Liver (tissue), 8 donors: ENCODE measurements at regions not wholly inside any gene's neighbourhood (a gene's known extent, or its start where the extent isn't known, plus 50 kb on each side); places are given as distances from the start of the nearest gene placed in this dataset.

Experiments used
- DNase-seq: peaks from one replicate; pipeline ENCODE4 v3.0.0-alpha.2; 2017; ENCODE audit warnings: low spot score
- H3K27ac ChIP-seq, 2 donors: one replicate each; pipeline ENCODE4 v1.7.0; 2013; ENCODE audit warnings: inconsistent platforms in 2 of 2, low read length in 2 of 2, control low read depth in 1 of 2, low read depth in 1 of 2, mild to moderate bottlenecking in 1 of 2
- H3K27me3 ChIP-seq, 4 donors: one replicate each; pipeline versions ENCODE4 v1.6.1 to v1.7.0; 2013; ENCODE audit warnings: low read length in 3 of 4, inconsistent platforms in 1 of 4, mild to moderate bottlenecking in 1 of 4, moderate library complexity in 1 of 4; ENCODE audit not compliant: control insufficient read depth in 4 of 4, insufficient read depth in 4 of 4
- H3K36me3 ChIP-seq, 4 donors: one replicate each; pipeline versions ENCODE4 v1.6.1 to v1.7.0; 2013; ENCODE audit warnings: low read length in 3 of 4, mild to moderate bottlenecking in 3 of 4, low read depth in 1 of 4, moderate library complexity in 1 of 4; ENCODE audit not compliant: control insufficient read depth in 4 of 4, insufficient read depth in 3 of 4
- H3K4me1 ChIP-seq, 4 donors: one replicate each; pipeline versions ENCODE4 v1.6.1 to v1.7.0; 2013; ENCODE audit warnings: low read length in 3 of 4, mild to moderate bottlenecking in 3 of 4, moderate library complexity in 1 of 4; ENCODE audit not compliant: control insufficient read depth in 4 of 4, insufficient read depth in 4 of 4
- H3K4me3 ChIP-seq, 3 donors: one replicate each; pipeline versions ENCODE4 v1.6.1 to v1.7.0; 2013; ENCODE audit warnings: low read length in 3 of 3, control low read depth in 1 of 3, low read depth in 1 of 3, mild to moderate bottlenecking in 1 of 3
- H3K9ac ChIP-seq, 2 donors: one replicate each; pipeline ENCODE4 v1.7.0; 2013; ENCODE audit warnings: low read length in 2 of 2, mild to moderate bottlenecking in 2 of 2, moderate library complexity in 2 of 2, control low read depth in 1 of 2, low read depth in 1 of 2
- H3K9me3 ChIP-seq, 4 donors: one replicate each; pipeline versions ENCODE4 v1.6.1 to v1.7.0; 2013; ENCODE audit warnings: low read length in 3 of 4; ENCODE audit not compliant: control insufficient read depth in 4 of 4
- EGR1 ChIP-seq, 2 donors: IDR thresholded peaks; 2 replicates each; pipeline ENCODE4 v1.6.1; 2016 to 2018; ENCODE audit warnings: antibody characterized with exemption in 2 of 2, low read depth in 2 of 2
- FOXA1 ChIP-seq: IDR thresholded peaks from 2 replicates; pipeline ENCODE4 v1.6.1; 2016; ENCODE audit warnings: antibody characterized with exemption
- FOXA2 ChIP-seq: IDR thresholded peaks from 2 replicates; pipeline ENCODE4 v1.6.1; 2016; ENCODE audit warnings: antibody characterized with exemption
- HNF4A ChIP-seq, 2 donors: conservative IDR thresholded peaks; 2 replicates each; pipeline ENCODE4 v1.6.1; 2016; ENCODE audit warnings: antibody characterized with exemption in 2 of 2, mild to moderate bottlenecking in 2 of 2
- HNF4G ChIP-seq: IDR thresholded peaks from 2 replicates; pipeline ENCODE4 v1.6.1; 2016; ENCODE audit warnings: antibody characterized with exemption
- JUND ChIP-seq, 2 donors: IDR thresholded peaks; 2 replicates each; pipeline ENCODE4 v1.6.1; 2016; ENCODE audit warnings: antibody characterized with exemption in 2 of 2
- NR2F2 ChIP-seq: IDR thresholded peaks from 2 replicates; pipeline ENCODE4 v1.6.1; 2016; ENCODE audit warnings: antibody characterized with exemption
- RAD21 ChIP-seq, 2 donors: IDR thresholded peaks; 2 replicates each; pipeline ENCODE4 v1.6.1; 2016; ENCODE audit warnings: antibody characterized with exemption in 2 of 2, mild to moderate bottlenecking in 2 of 2
- RXRA ChIP-seq, 2 donors: IDR thresholded peaks; 2 replicates each; pipeline ENCODE4 v1.6.1; 2017 to 2018; ENCODE audit warnings: antibody characterized with exemption in 2 of 2, mild to moderate bottlenecking in 1 of 2
- SP1 ChIP-seq: IDR thresholded peaks from 2 replicates; pipeline ENCODE4 v1.6.1; 2018; ENCODE audit warnings: antibody characterized with exemption, mild to moderate bottlenecking
- TAF1 ChIP-seq: conservative IDR thresholded peaks from 2 replicates; pipeline ENCODE4 v1.6.1; 2016; ENCODE audit warnings: antibody characterized with exemption, mild to moderate bottlenecking
- YY1 ChIP-seq: IDR thresholded peaks from 2 replicates; pipeline ENCODE4 v1.6.1; 2016; ENCODE audit warnings: antibody characterized with exemption, mild to moderate bottlenecking
- WGBS: extraction: QIAGEN DNeasy Blood & Tissue Kit; methylation state at CpG from one replicate; pipeline ENCODE4 v1.1.7; 2013; 5-methylcytosine and 5-hydroxymethylcytosine counted together
- TF ChIP-seq, protein P1 (sequence below): IDR thresholded peaks from 2 replicates; pipeline ENCODE4 v1.6.1; 2016; ENCODE audit warnings: antibody characterized with exemption
- TF ChIP-seq, protein P2 (sequence below): IDR thresholded peaks from 2 replicates; pipeline ENCODE4 v1.6.1; 2016; ENCODE audit warnings: antibody characterized with exemption, mild to moderate bottlenecking
- TF ChIP-seq, protein P3 (sequence below): IDR thresholded peaks from 2 replicates; pipeline ENCODE4 v1.6.1; 2016; ENCODE audit warnings: antibody characterized with exemption
- TF ChIP-seq, protein P4 (sequence below): IDR thresholded peaks from 2 replicates; pipeline ENCODE4 v1.6.1; 2016; ENCODE audit warnings: antibody characterized with exemption
- TF ChIP-seq, protein P5 (sequence below): fragments of 150-350 bp; IDR thresholded peaks from 2 replicates; pipeline ENCODE4 v1.5.1; 2017; ENCODE audit warnings: improper control_type of control experiment, low read depth, low read length; ENCODE audit not compliant: missing input control
- donor health status: healthy.
- donor health status: healthy.
- donor health status: healthy.
- donor health status: healthy.
- donor health status: healthy.

DNA sequence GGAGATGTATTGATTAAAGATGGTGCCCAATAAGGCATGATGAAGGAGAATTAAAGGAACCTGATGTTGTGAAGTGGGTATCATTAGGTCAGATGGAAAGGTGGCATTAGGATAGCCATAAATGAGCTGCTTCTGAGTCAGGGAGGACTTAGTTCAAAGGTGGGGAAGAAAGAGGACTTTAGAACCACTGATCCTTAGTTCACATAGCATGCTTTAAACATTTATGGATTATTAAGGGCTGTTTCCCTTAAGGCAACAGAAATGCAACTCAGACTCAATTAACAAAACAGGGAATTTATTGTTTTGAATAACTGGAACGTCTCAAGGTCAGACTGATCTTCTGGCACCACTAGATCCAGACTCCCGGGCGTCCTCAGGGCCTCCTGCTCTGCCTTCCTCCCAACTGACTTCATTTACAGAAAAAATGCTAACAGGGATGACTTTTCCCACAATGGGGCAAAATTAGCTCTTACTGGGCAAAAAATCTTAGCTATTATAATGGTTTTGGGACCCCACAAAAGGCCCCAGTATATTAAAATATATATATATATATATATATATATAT lies 1526.0 kb downstream of the TBC1D22A start:
- Histone ChIP-seq H3K4me3 (no peak overlapping the region), H3K9ac (no peak overlapping the region), H3K9me3 (no peaks in the 10 kb centered on the region), H3K27ac (no peak overlapping the region), H3K4me1 (no peaks in the 10 kb centered on the region), H3K36me3 (no peaks in the 10 kb centered on the region), H3K27me3 (peaks cover 0 to 8% (median 3%) of the 10 kb centered on the region in 4 donors)
- DNase-seq, result no peak
- WGBS, result 61% methylated on average over 3 of the region's 3 CpGs
- TF ChIP-seq, protein P1, sequence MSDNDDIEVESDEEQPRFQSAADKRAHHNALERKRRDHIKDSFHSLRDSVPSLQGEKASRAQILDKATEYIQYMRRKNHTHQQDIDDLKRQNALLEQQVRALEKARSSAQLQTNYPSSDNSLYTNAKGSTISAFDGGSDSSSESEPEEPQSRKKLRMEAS, result no peak
- TF ChIP-seq NR2F2 (no peak), FOXA1 (no peak), YY1 (no peak), HNF4G (no peak), SP1 (no peak), RAD21 (IDR thresholded peaks at IDR 0.05) (no peak), RXRA (IDR thresholded peaks at IDR 0.05) (no peak), TAF1 (no peak), FOXA2 (no peak), JUND (IDR thresholded peaks at IDR 0.05) (no peak)
- TF ChIP-seq, protein P2, sequence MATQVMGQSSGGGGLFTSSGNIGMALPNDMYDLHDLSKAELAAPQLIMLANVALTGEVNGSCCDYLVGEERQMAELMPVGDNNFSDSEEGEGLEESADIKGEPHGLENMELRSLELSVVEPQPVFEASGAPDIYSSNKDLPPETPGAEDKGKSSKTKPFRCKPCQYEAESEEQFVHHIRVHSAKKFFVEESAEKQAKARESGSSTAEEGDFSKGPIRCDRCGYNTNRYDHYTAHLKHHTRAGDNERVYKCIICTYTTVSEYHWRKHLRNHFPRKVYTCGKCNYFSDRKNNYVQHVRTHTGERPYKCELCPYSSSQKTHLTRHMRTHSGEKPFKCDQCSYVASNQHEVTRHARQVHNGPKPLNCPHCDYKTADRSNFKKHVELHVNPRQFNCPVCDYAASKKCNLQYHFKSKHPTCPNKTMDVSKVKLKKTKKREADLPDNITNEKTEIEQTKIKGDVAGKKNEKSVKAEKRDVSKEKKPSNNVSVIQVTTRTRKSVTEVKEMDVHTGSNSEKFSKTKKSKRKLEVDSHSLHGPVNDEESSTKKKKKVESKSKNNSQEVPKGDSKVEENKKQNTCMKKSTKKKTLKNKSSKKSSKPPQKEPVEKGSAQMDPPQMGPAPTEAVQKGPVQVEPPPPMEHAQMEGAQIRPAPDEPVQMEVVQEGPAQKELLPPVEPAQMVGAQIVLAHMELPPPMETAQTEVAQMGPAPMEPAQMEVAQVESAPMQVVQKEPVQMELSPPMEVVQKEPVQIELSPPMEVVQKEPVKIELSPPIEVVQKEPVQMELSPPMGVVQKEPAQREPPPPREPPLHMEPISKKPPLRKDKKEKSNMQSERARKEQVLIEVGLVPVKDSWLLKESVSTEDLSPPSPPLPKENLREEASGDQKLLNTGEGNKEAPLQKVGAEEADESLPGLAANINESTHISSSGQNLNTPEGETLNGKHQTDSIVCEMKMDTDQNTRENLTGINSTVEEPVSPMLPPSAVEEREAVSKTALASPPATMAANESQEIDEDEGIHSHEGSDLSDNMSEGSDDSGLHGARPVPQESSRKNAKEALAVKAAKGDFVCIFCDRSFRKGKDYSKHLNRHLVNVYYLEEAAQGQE, result no peak
- TF ChIP-seq, protein P3, sequence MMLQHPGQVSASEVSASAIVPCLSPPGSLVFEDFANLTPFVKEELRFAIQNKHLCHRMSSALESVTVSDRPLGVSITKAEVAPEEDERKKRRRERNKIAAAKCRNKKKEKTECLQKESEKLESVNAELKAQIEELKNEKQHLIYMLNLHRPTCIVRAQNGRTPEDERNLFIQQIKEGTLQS, result no peak
- TF ChIP-seq, protein P4, sequence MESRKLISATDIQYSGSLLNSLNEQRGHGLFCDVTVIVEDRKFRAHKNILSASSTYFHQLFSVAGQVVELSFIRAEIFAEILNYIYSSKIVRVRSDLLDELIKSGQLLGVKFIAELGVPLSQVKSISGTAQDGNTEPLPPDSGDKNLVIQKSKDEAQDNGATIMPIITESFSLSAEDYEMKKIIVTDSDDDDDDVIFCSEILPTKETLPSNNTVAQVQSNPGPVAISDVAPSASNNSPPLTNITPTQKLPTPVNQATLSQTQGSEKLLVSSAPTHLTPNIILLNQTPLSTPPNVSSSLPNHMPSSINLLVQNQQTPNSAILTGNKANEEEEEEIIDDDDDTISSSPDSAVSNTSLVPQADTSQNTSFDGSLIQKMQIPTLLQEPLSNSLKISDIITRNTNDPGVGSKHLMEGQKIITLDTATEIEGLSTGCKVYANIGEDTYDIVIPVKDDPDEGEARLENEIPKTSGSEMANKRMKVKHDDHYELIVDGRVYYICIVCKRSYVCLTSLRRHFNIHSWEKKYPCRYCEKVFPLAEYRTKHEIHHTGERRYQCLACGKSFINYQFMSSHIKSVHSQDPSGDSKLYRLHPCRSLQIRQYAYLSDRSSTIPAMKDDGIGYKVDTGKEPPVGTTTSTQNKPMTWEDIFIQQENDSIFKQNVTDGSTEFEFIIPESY, result no peak
- TF ChIP-seq, protein P5, sequence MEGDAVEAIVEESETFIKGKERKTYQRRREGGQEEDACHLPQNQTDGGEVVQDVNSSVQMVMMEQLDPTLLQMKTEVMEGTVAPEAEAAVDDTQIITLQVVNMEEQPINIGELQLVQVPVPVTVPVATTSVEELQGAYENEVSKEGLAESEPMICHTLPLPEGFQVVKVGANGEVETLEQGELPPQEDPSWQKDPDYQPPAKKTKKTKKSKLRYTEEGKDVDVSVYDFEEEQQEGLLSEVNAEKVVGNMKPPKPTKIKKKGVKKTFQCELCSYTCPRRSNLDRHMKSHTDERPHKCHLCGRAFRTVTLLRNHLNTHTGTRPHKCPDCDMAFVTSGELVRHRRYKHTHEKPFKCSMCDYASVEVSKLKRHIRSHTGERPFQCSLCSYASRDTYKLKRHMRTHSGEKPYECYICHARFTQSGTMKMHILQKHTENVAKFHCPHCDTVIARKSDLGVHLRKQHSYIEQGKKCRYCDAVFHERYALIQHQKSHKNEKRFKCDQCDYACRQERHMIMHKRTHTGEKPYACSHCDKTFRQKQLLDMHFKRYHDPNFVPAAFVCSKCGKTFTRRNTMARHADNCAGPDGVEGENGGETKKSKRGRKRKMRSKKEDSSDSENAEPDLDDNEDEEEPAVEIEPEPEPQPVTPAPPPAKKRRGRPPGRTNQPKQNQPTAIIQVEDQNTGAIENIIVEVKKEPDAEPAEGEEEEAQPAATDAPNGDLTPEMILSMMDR, result no peak

DNA sequence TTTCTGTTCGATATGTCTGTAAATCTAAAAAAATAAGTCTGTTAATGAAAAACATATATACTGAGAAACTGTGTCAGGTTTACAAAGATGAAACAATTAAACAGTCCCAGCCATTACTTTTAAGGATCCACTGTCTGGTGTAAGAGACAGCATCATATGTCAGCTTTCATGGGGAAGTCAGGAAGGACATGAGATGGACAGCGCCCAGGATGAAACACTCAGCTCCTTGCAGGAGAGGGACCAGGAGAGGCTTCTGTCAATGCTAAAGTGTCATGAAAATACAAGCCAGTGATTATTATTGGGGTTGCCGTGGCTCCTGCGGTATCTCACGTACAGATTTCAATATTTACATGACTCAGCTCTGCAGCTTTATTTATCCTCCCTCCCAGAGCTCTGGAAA lies 1524.6 kb downstream of the TBC1D22A start:
- Histone ChIP-seq H3K4me3 (no peak overlapping the region), H3K27ac (no peak overlapping the region), H3K36me3 (no peaks in the 10 kb centered on the region), H3K4me1 (no peaks in the 10 kb centered on the region), H3K27me3 (peaks cover 0 to 8% (median 2%) of the 10 kb centered on the region in 4 donors), H3K9ac (no peak overlapping the region), H3K9me3 (peaks cover 0 to 1% (median 0%) of the 10 kb centered on the region in 4 donors)
- WGBS, result 60% methylated on average over 5 of the region's 5 CpGs
- DNase-seq, result no peak
- TF ChIP-seq YY1, result no peak
- TF ChIP-seq, protein P4, result no peak
- TF ChIP-seq, protein P1, result no peak
- TF ChIP-seq JUND (IDR thresholded peaks at IDR 0.05), result no peak
- TF ChIP-seq FOXA2, result no peak
- TF ChIP-seq, protein P3, result no peak
- TF ChIP-seq EGR1 (IDR thresholded peaks at IDR 0.05; ENCODE audit: low read depth in 2 of 2), result no peak
- TF ChIP-seq HNF4A (conservative IDR thresholded peaks at IDR 0.05), result no peak
- TF ChIP-seq SP1, result no peak
- TF ChIP-seq, protein P2, result no peak
- TF ChIP-seq TAF1, result no peak
- TF ChIP-seq RXRA (IDR thresholded peaks at IDR 0.05), result no peak
- TF ChIP-seq HNF4G, result no peak
